B cell (primary cell): ENCODE measurements at regions not wholly inside any gene's neighbourhood (a gene's known extent, or its start where the extent isn't known, plus 50 kb on each side); places are given as distances from the start of the nearest gene placed in this dataset.

Experiments
- ATAC-seq: fragments of 200-7000 bp; cut with Tn5 transposase; one replicate; pipeline ENCODE4 v1.10.0; 2021; ENCODE audit warnings: low read depth, mild to moderate bottlenecking, moderate number of reproducible peaks, moderate library complexity
- CTCF ChIA-PET: fragments of 350-600 bp; sonication (Branson Sonifier 250); formaldehyde crosslinking; loops from one replicate; lab custom pipeline; 2021; ENCODE audit warnings: antibody characterized with exemption, inconsistent platforms; lab: Charles Lee
- POLR2A ChIA-PET: fragments of 350-600 bp; sonication (Branson Sonifier 250); formaldehyde crosslinking; loops from one replicate; lab custom pipeline; 2021; ENCODE audit warnings: antibody characterized with exemption; lab: Charles Lee
- DNase-seq: peaks from one replicate; pipeline ENCODE4 v3.0.0; 2013
- H2AFZ ChIP-seq: 2 replicates; pipeline ENCODE4 v1.6.1; 2012; ENCODE audit warnings: mild to moderate bottlenecking, low read depth, low read length; ENCODE audit not compliant: insufficient read depth, poor library complexity, severe bottlenecking
- H3K27ac ChIP-seq, 2 donors: 1 replicate in 1 of 2; 2 replicates in 1 of 2; pipeline ENCODE4 v1.5.1; 2012 to 2013; ENCODE audit warnings: low read length in 2 of 2, mild to moderate bottlenecking in 2 of 2, moderate library complexity in 1 of 2
- H3K27me3 ChIP-seq, 4 experiments: fragments of 200-600 bp in 1 of 4; sonication (generic) in 1 of 4; replicated peaks in 1 of 4; 1 replicate in 2 of 4; 2 replicates in 2 of 4; pipeline versions ENCODE4 v1.6.1 to v1.7.0; 2013 to 2016; ENCODE audit warnings: low read length in 3 of 4, mild to moderate bottlenecking in 2 of 4, mixed read lengths in 1 of 4, moderate library complexity in 1 of 4; ENCODE audit not compliant: insufficient read depth in 4 of 4, control insufficient read depth in 3 of 4; ENCODE audit errors: control extremely low read depth in 1 of 4
- H3K36me3 ChIP-seq, 2 experiments: replicated peaks in 1 of 2; 1 replicate in 1 of 2; 2 replicates in 1 of 2; pipeline versions ENCODE4 v1.6.1 to v1.7.1; 2013; ENCODE audit warnings: low read length in 1 of 2; ENCODE audit not compliant: insufficient read depth in 2 of 2, control insufficient read depth in 1 of 2; ENCODE audit errors: control extremely low read depth in 1 of 2, extremely low read depth in 1 of 2
- H3K4me1 ChIP-seq, 2 donors: fragments of 200-600 bp in 1 of 2; sonication (generic) in 1 of 2; 1 replicate in 1 of 2; 2 replicates in 1 of 2; pipeline versions ENCODE4 v1.5.1 to v1.6.1; 2013 to 2017; ENCODE audit warnings: low read length in 2 of 2; ENCODE audit not compliant: control insufficient read depth in 2 of 2, insufficient read depth in 2 of 2
- H3K4me2 ChIP-seq: replicated peaks from 2 replicates; pipeline ENCODE3; 2012; ENCODE audit warnings: mild to moderate bottlenecking, low read depth, low read length; ENCODE audit not compliant: poor library complexity, severe bottlenecking
- H3K4me3 ChIP-seq, 5 experiments: fragments of 200-600 bp in 1 of 5; sonication (generic) in 1 of 5; 1 replicate in 3 of 5; 2 replicates in 2 of 5; pipeline versions ENCODE4 v1.5.1 to v1.7.0; 2011 to 2016; ENCODE audit warnings: low read length in 4 of 5, mild to moderate bottlenecking in 4 of 5, low read depth in 2 of 5, control low read depth in 1 of 5, moderate library complexity in 1 of 5; ENCODE audit not compliant: insufficient read depth in 1 of 5; ENCODE audit errors: control extremely low read depth in 1 of 5, extremely low read depth in 1 of 5
- H3K79me2 ChIP-seq: fragments of 200-600 bp; sonication (generic); one replicate; pipeline ENCODE4 v1.6.0; 2016; ENCODE audit warnings: low read length; ENCODE audit not compliant: control insufficient read depth, insufficient read depth
- H3K9ac ChIP-seq: fragments of 200-600 bp; sonication (generic); 2 replicates; pipeline ENCODE4 v1.6.1; 2017; ENCODE audit warnings: mild to moderate bottlenecking, low read length, moderate library complexity
- H3K9me3 ChIP-seq, 3 donors: one replicate each; pipeline versions ENCODE4 v1.6.1 to v1.7.1; 2013; ENCODE audit warnings: low read length in 2 of 3; ENCODE audit not compliant: control insufficient read depth in 2 of 3, insufficient read depth in 1 of 3; ENCODE audit errors: control extremely low read depth in 1 of 3
- H4K20me1 ChIP-seq: 2 replicates; pipeline ENCODE4 v1.6.0; 2012; ENCODE audit warnings: mild to moderate bottlenecking, low read length; ENCODE audit not compliant: insufficient read depth, control insufficient read depth, poor library complexity, severe bottlenecking
- H3K27ac Mint-ChIP-seq: one replicate; pipeline ENCODE4 v1.8.0; 2021; ENCODE audit warnings: mixed read lengths
- H3K27me3 Mint-ChIP-seq: one replicate; pipeline ENCODE4 v1.8.0; 2021; ENCODE audit warnings: mixed read lengths
- H3K4me1 Mint-ChIP-seq: one replicate; pipeline ENCODE4 v1.8.0; 2021; ENCODE audit warnings: mixed read lengths
- H3K4me3 Mint-ChIP-seq: one replicate; pipeline ENCODE4 v1.8.0; 2021; ENCODE audit warnings: mixed read lengths
- H3K9me3 Mint-ChIP-seq: one replicate; pipeline ENCODE4 v1.8.0; 2022; ENCODE audit warnings: mixed read lengths; ENCODE audit not compliant: insufficient read depth
- CTCF ChIP-seq: fragments of 200-600 bp; IDR thresholded peaks from one replicate; pipeline ENCODE4 v1.8.0; 2022; ENCODE audit warnings: antibody characterized with exemption, mild to moderate bottlenecking
- EZH2 ChIP-seq: IDR thresholded peaks from 2 replicates; pipeline ENCODE4 v1.6.1; 2012; ENCODE audit warnings: borderline replicate concordance, low read depth, mild to moderate bottlenecking, moderate library complexity, low read length; ENCODE audit not compliant: insufficient read depth, poor library complexity, severe bottlenecking
- WGBS: methylation state at CpG from one replicate; pipeline ENCODE4 v1.1.5; 2013; ENCODE audit warnings: missing lambda C conversion rate; ENCODE audit not compliant: insufficient coverage; 5-methylcytosine and 5-hydroxymethylcytosine counted together
- intact Hi-C: fragments of 100-400 bp; cut with micrococcal nuclease; formaldehyde crosslinking; loops from one replicate; pipeline ENCODE4 v1.10.0; 2022

- POLR2A ChIA-PET = no interaction called here
- Mint-ChIP-seq H3K27ac (no peak overlapping the region), H3K27me3 (peaks cover 21% of the 10 kb centered on the region), H3K4me1 (no peaks in the 10 kb centered on the region), H3K4me3 (no peak overlapping the region), H3K9me3 (no peaks in the 10 kb centered on the region)
- Histone ChIP-seq H3K9me3 (peaks cover 0 to 6% (median 0%) of the 10 kb centered on the region in 3 donors), H3K79me2 (no peaks in the 10 kb centered on the region), H3K4me1 (no peaks in the 10 kb centered on the region), H3K4me3 (no peak overlapping the region), H3K4me2 (no peak overlapping the region), H2AFZ (no peak overlapping the region), H4K20me1 (no peaks in the 10 kb centered on the region), H3K9ac (no peak overlapping the region), H3K27ac (no peak overlapping the region), H3K27me3 (no peaks in the 10 kb centered on the region), H3K36me3 (no peaks in the 10 kb centered on the region)
- CTCF ChIA-PET = no interaction called here
- no peak for TF ChIP-seq CTCF
- no peak for TF ChIP-seq EZH2
- intact Hi-C loops = no loop called here
- 56% methylated on average over 5 of the region's 6 CpGs for WGBS
- DNase-seq = no peak
- no peak for ATAC-seq
Observed at GRCh38 chr1:4512636-4513035, 141.8 kb upstream of the AJAP1 start.

DNA sequence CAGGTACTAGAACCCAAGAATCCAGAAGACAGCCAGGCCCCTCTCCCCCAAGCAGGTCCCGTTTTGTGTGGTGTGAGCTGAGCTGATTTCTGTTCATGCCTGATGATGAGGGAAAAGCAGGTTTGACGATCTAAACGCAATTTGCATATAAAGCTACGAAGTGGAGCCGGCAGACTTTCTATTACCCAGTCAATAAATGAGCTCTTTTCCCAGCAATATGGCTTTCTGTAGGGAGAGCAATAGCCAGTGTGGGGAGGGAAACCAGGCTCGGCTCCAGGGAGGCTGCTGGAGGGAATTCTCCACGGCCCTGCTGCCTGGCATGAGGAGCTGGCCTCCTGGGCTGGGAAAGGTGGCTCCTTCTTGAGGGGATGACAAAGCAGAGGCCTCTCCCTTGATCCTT lies 140.7 kb upstream of the AJAP1 start:
- Mint-ChIP-seq H3K9me3 (no peaks in the 10 kb centered on the region), H3K27ac (no peak overlapping the region), H3K27me3 (peaks cover 21% of the 10 kb centered on the region), H3K4me3 (no peak overlapping the region), H3K4me1 (no peaks in the 10 kb centered on the region)
- no peak for DNase-seq
- POLR2A ChIA-PET = no interaction called here
- Histone ChIP-seq H2AFZ (no peak overlapping the region), H3K4me2 (no peak overlapping the region), H3K27me3 (no peaks in the 10 kb centered on the region), H3K27ac (no peak overlapping the region), H3K4me1 (no peaks in the 10 kb centered on the region), H3K9ac (no peak overlapping the region), H3K9me3 (peaks cover 0 to 2% (median 0%) of the 10 kb centered on the region in 3 donors), H3K4me3 (no peak overlapping the region), H3K36me3 (no peaks in the 10 kb centered on the region), H4K20me1 (no peaks in the 10 kb centered on the region), H3K79me2 (no peaks in the 10 kb centered on the region)
- TF ChIP-seq CTCF (no peak), EZH2 (no peak)
- intact Hi-C loops = no loop called here
- no peak for ATAC-seq
- WGBS = 45% methylated on average over 2 of the region's 7 CpGs
- CTCF ChIA-PET = no interaction called here
